ENCODE measurements at regions not wholly inside any gene's neighbourhood (a gene's known extent, or its start where the extent isn't known, plus 50 kb on each side); places are given as distances from the start of the nearest gene placed in this dataset.
A peak's percentile ranks its signal among the peaks of the same experiment; 100 is the strongest.

GRCh38 chr3:56857178-56857577, 55.4 kb upstream of the ARHGEF3 start:
- H3K9me3 ChIP-seq: no peaks in the 10 kb centered on the region
- no peak for ATAC-seq
- H3K27ac ChIP-seq: no peak overlapping the region
- WGBS (ENCODE audit: missing lambda C conversion rate): 78% methylated on average over 4 of the region's 4 CpGs
- 0 out of 3 replicates have a peak, but pooled peaks cover 6% of the 10 kb centered on the region for H3K4me1 ChIP-seq
- H3K4me3 ChIP-seq: no peak overlapping the region
- no peak overlapping the region for H3K4me2 ChIP-seq
- DNase-seq (ENCODE audit: low read depth in 1 of 2, low spot score in 1 of 2): peak in 1 of 2 experiments; percentile 5
- POLR2A ChIA-PET: no interaction called here
- FAIRE-seq: no peak
- TF ChIP-seq, protein P1, sequence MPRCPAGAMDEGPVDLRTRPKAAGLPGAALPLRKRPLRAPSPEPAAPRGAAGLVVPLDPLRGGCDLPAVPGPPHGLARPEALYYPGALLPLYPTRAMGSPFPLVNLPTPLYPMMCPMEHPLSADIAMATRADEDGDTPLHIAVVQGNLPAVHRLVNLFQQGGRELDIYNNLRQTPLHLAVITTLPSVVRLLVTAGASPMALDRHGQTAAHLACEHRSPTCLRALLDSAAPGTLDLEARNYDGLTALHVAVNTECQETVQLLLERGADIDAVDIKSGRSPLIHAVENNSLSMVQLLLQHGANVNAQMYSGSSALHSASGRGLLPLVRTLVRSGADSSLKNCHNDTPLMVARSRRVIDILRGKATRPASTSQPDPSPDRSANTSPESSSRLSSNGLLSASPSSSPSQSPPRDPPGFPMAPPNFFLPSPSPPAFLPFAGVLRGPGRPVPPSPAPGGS (IDR thresholded peaks at IDR 0.05): no peak
- TF ChIP-seq KDM5A (IDR thresholded peaks at IDR 0.05) (no peak), JUNB (IDR thresholded peaks at IDR 0.05) (no peak)
- CTCF ChIA-PET: interaction anchor here (0.7 to 1.0 kb wide), 3 partner anchors 19 to 130 kb away, joined by 3 to 4 read pairs (median 3); no protein-coding TSS in a partner anchor

DNA sequence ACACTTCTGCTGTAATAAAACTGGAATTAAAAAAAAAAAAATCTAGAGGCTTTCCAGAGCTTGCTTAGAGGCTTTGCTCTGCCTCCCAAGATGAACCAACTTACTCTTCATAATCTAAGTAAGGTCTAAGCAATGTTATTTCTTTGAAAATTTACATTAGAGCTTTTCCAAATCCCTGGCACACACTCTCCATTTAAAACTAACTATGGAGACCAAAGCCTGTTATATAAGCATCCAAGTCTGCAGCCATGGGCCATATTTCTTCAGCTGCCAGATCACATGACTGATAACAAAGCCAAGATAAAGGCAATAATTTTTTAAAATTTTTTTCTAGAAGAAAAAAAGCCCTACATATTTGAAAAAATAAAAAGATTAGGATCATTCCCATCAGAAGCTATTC, 55.0 kb upstream of the ARHGEF3 start:
- Histone ChIP-seq H3K9me3 (no peaks in the 10 kb centered on the region), H3K4me1 (0 out of 3 replicates have a peak, but pooled peaks cover 6% of the 10 kb centered on the region), H3K4me2 (no peak overlapping the region), H3K4me3 (no peak overlapping the region), H3K27ac (no peak overlapping the region)
- DNase-seq (ENCODE audit: low read depth in 1 of 2, low spot score in 1 of 2) (no peak), FAIRE-seq (no peak), ATAC-seq (no peak)
- ChIA-PET CTCF (interaction anchor here (0.7 to 1.0 kb wide), 4 partner anchors 9 to 130 kb away, joined by 3 to 4 read pairs (median 3); no protein-coding TSS in a partner anchor), POLR2A (no interaction called here)
- no peak for TF ChIP-seq ZNF302 (CRISPR knock-in tag; IDR thresholded peaks at IDR 0.05)
- no peak for TF ChIP-seq CTCF (IDR thresholded peaks at IDR 0.05)
- no peak for TF ChIP-seq PBX3 (IDR thresholded peaks at IDR 0.05)
- no peak for TF ChIP-seq GATA3 (IDR thresholded peaks at IDR 0.05; ENCODE audit: borderline replicate concordance)
- TF ChIP-seq HOXB5 (CRISPR knock-in tag; IDR thresholded peaks at IDR 0.05): no peak
- no peak for TF ChIP-seq EP300 (IDR thresholded peaks at IDR 0.05)
- TF ChIP-seq, protein P2, sequence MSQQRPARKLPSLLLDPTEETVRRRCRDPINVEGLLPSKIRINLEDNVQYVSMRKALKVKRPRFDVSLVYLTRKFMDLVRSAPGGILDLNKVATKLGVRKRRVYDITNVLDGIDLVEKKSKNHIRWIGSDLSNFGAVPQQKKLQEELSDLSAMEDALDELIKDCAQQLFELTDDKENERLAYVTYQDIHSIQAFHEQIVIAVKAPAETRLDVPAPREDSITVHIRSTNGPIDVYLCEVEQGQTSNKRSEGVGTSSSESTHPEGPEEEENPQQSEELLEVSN (IDR thresholded peaks at IDR 0.05; ENCODE audit: borderline replicate concordance, low read depth): no peak
- no peak for TF ChIP-seq NFE2L2 (conservative IDR thresholded peaks at IDR 0.05; ENCODE audit: low read length)
- TF ChIP-seq RNF2 (IDR thresholded peaks at IDR 0.05; ENCODE audit: borderline replicate concordance, low read depth): no peak
- no peak for TF ChIP-seq CEBPB (IDR thresholded peaks at IDR 0.05)
- TF ChIP-seq FOXS1 (CRISPR knock-in tag; IDR thresholded peaks at IDR 0.05): no peak
- no peak for TF ChIP-seq BHLHE40 (IDR thresholded peaks at IDR 0.05; ENCODE audit: low read depth, low read length)
- TF ChIP-seq MAFK (IDR thresholded peaks at IDR 0.05; ENCODE audit: partially characterized antibody): no peak
- TF ChIP-seq, protein P3, sequence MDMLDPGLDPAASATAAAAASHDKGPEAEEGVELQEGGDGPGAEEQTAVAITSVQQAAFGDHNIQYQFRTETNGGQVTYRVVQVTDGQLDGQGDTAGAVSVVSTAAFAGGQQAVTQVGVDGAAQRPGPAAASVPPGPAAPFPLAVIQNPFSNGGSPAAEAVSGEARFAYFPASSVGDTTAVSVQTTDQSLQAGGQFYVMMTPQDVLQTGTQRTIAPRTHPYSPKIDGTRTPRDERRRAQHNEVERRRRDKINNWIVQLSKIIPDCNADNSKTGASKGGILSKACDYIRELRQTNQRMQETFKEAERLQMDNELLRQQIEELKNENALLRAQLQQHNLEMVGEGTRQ (IDR thresholded peaks at IDR 0.05): no peak
- no peak for TF ChIP-seq CHD2 (IDR thresholded peaks at IDR 0.05; ENCODE audit: low read length, partially characterized antibody)
- no peak for TF ChIP-seq KDM5A (IDR thresholded peaks at IDR 0.05)
- TF ChIP-seq, protein P1 (IDR thresholded peaks at IDR 0.05): no peak
- TF ChIP-seq HDAC2 (IDR thresholded peaks at IDR 0.05): no peak
- TF ChIP-seq NR3C1 (IDR thresholded peaks at IDR 0.05): no peak
- TF ChIP-seq, protein P4, sequence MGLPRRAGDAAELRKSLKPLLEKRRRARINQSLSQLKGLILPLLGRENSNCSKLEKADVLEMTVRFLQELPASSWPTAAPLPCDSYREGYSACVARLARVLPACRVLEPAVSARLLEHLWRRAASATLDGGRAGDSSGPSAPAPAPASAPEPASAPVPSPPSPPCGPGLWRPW (IDR thresholded peaks at IDR 0.05): no peak
